ENCODE measurements at regions not wholly inside any gene's neighbourhood (a gene's known extent, or its start where the extent isn't known, plus 50 kb on each side); places are given as distances from the start of the nearest gene placed in this dataset.

GRCh38 chr1:238071061-238071460, 180.3 kb upstream of the ZP4 start:
- no peak for TF ChIP-seq ZFP3 (CRISPR knock-in tag; IDR thresholded peaks at IDR 0.05)
- TF ChIP-seq RARB (CRISPR knock-in tag; IDR thresholded peaks at IDR 0.05) = no peak
- TF ChIP-seq ARNTL (CRISPR knock-in tag; IDR thresholded peaks at IDR 0.05; ENCODE audit: borderline replicate concordance, low read depth) = no peak
- TF ChIP-seq ZNF70 (CRISPR knock-in tag; IDR thresholded peaks at IDR 0.05) = no peak
- TF ChIP-seq PATZ1 (CRISPR knock-in tag; IDR thresholded peaks at IDR 0.05; ENCODE audit: borderline replicate concordance) = no peak
- TF ChIP-seq TSHZ2 (CRISPR knock-in tag; IDR thresholded peaks at IDR 0.05) = no peak
- no peak for TF ChIP-seq CSRNP3 (CRISPR knock-in tag; IDR thresholded peaks at IDR 0.05)
- TF ChIP-seq ZC3H10 (CRISPR knock-in tag; IDR thresholded peaks at IDR 0.05) = no peak
- TF ChIP-seq BACH2 (CRISPR knock-in tag; IDR thresholded peaks at IDR 0.05; ENCODE audit: borderline replicate concordance) = no peak
- TF ChIP-seq ZNF8 (CRISPR knock-in tag; IDR thresholded peaks at IDR 0.05) = no peak
- no peak for TF ChIP-seq CREB5 (CRISPR knock-in tag; IDR thresholded peaks at IDR 0.05; ENCODE audit: low read depth)
- no peak for TF ChIP-seq PPARA (CRISPR knock-in tag; IDR thresholded peaks at IDR 0.05; ENCODE audit: borderline replicate concordance)

Measured in SK-N-SH treated with all-trans-retinoic acid at 6 μM for 48 hours (cell line).